B cell (primary cell): ENCODE measurements at regions not wholly inside any gene's neighbourhood (a gene's known extent, or its start where the extent isn't known, plus 50 kb on each side); places are given as distances from the start of the nearest gene placed in this dataset.

Source experiments
- EZH2 ChIP-seq: IDR thresholded peaks from 2 replicates; pipeline ENCODE4 v1.6.1; 2012; ENCODE audit warnings: borderline replicate concordance, low read depth, mild to moderate bottlenecking, moderate library complexity, low read length; ENCODE audit not compliant: insufficient read depth, poor library complexity, severe bottlenecking
- TF ChIP-seq, protein P1 (sequence below): fragments of 200-600 bp; IDR thresholded peaks from one replicate; pipeline ENCODE4 v1.8.0; 2022; ENCODE audit warnings: antibody characterized with exemption, mild to moderate bottlenecking

DNA sequence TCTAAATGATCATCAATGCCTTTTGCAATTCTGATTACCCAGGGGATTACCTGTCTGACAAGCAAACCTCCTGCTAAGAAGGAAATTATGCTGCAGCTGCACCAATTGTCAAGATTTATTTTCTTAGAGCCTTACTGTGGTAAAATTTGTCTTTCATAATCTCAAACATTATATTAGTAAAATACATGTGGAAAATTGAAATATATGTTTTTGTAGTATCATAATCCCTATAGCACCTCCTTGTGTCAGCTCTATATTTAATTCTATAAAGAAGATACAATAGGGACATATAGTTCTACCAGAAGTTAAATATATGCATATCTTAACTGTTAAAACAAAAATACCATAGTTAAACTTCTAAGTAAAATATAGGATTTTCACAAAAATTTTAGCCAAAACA lies 655.6 kb upstream of the PCDH10 start:
- TF ChIP-seq, protein P1, sequence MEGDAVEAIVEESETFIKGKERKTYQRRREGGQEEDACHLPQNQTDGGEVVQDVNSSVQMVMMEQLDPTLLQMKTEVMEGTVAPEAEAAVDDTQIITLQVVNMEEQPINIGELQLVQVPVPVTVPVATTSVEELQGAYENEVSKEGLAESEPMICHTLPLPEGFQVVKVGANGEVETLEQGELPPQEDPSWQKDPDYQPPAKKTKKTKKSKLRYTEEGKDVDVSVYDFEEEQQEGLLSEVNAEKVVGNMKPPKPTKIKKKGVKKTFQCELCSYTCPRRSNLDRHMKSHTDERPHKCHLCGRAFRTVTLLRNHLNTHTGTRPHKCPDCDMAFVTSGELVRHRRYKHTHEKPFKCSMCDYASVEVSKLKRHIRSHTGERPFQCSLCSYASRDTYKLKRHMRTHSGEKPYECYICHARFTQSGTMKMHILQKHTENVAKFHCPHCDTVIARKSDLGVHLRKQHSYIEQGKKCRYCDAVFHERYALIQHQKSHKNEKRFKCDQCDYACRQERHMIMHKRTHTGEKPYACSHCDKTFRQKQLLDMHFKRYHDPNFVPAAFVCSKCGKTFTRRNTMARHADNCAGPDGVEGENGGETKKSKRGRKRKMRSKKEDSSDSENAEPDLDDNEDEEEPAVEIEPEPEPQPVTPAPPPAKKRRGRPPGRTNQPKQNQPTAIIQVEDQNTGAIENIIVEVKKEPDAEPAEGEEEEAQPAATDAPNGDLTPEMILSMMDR, result no peak
- no peak for TF ChIP-seq EZH2
